Tibial nerve (tissue), 4 donors: ENCODE measurements at regions not wholly inside any gene's neighbourhood (a gene's known extent, or its start where the extent isn't known, plus 50 kb on each side); places are given as distances from the start of the nearest gene placed in this dataset.
"Not testable (repeated sequence)": the region's sequence is repeated elsewhere in the genome, so short reads cannot be mapped to it uniquely, and the experiment has no call there.

Experiments used
- DNase-seq, 2 donors: peaks; one replicate each; pipeline ENCODE4 v3.0.0-alpha.2; 2019; ENCODE audit warnings: low spot score in 2 of 2
- H3K27ac ChIP-seq, 4 donors: fragments of 200-600 bp; sonication (generic) in 3 of 4; one replicate each; pipeline ENCODE4 v1.5.1; 2017 to 2019; ENCODE audit warnings: mild to moderate bottlenecking in 1 of 4
- H3K27me3 ChIP-seq, 2 donors: fragments of 200-600 bp; sonication (generic) in 1 of 2; one replicate each; pipeline versions ENCODE4 v1.5.1 to v1.6.0; 2017 to 2019
- H3K36me3 ChIP-seq, 3 donors: fragments of 200-600 bp; sonication (generic); one replicate each; pipeline ENCODE4 v1.5.1; 2018 to 2019
- H3K4me1 ChIP-seq, 4 donors: fragments of 200-600 bp; sonication (generic) in 3 of 4; one replicate each; pipeline ENCODE4 v1.5.1; 2017 to 2019
- H3K4me3 ChIP-seq, 4 donors: fragments of 200-600 bp; sonication (generic) in 3 of 4; one replicate each; pipeline ENCODE4 v1.5.1; 2017 to 2019; ENCODE audit warnings: mild to moderate bottlenecking in 1 of 4, moderate library complexity in 1 of 4
- H3K9me3 ChIP-seq, 4 donors: fragments of 200-600 bp; sonication (generic) in 3 of 4; one replicate each; pipeline ENCODE4 v1.5.1; 2017 to 2019
- CTCF ChIP-seq, 5 experiments: fragments of 200-600 bp in 3 of 5; fragments of 450-650 bp in 2 of 5; sonication (generic) in 3 of 5; IDR thresholded peaks; one replicate each; pipeline ENCODE4 v1.5.1; 2016 to 2019; ENCODE audit warnings: antibody characterized with exemption in 5 of 5, mild to moderate bottlenecking in 3 of 5, moderate library complexity in 2 of 5
- EP300 ChIP-seq, 2 donors: sonication (generic); formaldehyde crosslinking; IDR thresholded peaks; one replicate each; pipeline ENCODE4 v1.6.1; 2017; ENCODE audit warnings: antibody characterized with exemption in 2 of 2, mild to moderate bottlenecking in 1 of 2
- POLR2A ChIP-seq, 2 donors: fragments of 450-650 bp; IDR thresholded peaks; one replicate each; pipeline ENCODE4 v1.6.1; 2017; ENCODE audit warnings: antibody characterized with exemption in 2 of 2, mild to moderate bottlenecking in 2 of 2, moderate library complexity in 2 of 2
- WGBS, 2 donors: methylation state at CpG; one replicate each; pipeline ENCODE4 v1.1.5; 2018; 5-methylcytosine and 5-hydroxymethylcytosine counted together

- no peak for DNase-seq
- no peak overlapping the region for H3K27ac ChIP-seq
- H3K4me3 ChIP-seq, result no peak overlapping the region
- no peak for TF ChIP-seq CTCF (IDR thresholded peaks at IDR 0.05)
- 50 to 51% methylated on average over 5 of the region's 5 CpGs for WGBS, 2 donors
- H3K9me3 ChIP-seq, result peaks cover 0 to 19% (median 0%) of the 10 kb centered on the region in 4 donors
- H3K4me1 ChIP-seq, result no peaks in the 10 kb centered on the region
- no peaks in the 10 kb centered on the region for H3K36me3 ChIP-seq
- H3K27me3 ChIP-seq, result no peaks in the 10 kb centered on the region
Measured at GRCh38 chr11:81286959-81287358, 1446.7 kb downstream of the FAM181B start.

- H3K9me3 ChIP-seq, result peaks cover 0 to 19% (median 0%) of the 10 kb centered on the region in 4 donors
- no peaks in the 10 kb centered on the region for H3K4me1 ChIP-seq
- no peak for DNase-seq
- H3K27me3 ChIP-seq, result no peaks in the 10 kb centered on the region
- no peak overlapping the region for H3K4me3 ChIP-seq
- TF ChIP-seq EP300 (IDR thresholded peaks at IDR 0.05), result no peak
- no peak for TF ChIP-seq POLR2A (IDR thresholded peaks at IDR 0.05)
- no peak for TF ChIP-seq CTCF (IDR thresholded peaks at IDR 0.05)
- H3K36me3 ChIP-seq, result no peaks in the 10 kb centered on the region
- H3K27ac ChIP-seq, result no peak overlapping the region
Measured at GRCh38 chr11:81286550-81286949, 1447.1 kb downstream of the FAM181B start.

- DNase-seq, H3K36me3 ChIP-seq, H3K27ac ChIP-seq, H3K4me3 ChIP-seq, H3K4me1 ChIP-seq, H3K27me3 ChIP-seq: not testable (repeated sequence)
- peaks cover 0 to 23% (median 0%) of the 10 kb centered on the region in 4 donors for H3K9me3 ChIP-seq
- 94% methylated on average over 1 of the region's 1 CpG for WGBS, 2 donors
Measured at GRCh38 chr11:81280228-81280627, 1453.4 kb downstream of the FAM181B start.

- Histone ChIP-seq H3K27ac (no peak overlapping the region), H3K27me3 (no peaks in the 10 kb centered on the region), H3K36me3 (no peaks in the 10 kb centered on the region), H3K9me3 (peaks cover 0 to 12% (median 0%) of the 10 kb centered on the region in 4 donors), H3K4me1 (no peaks in the 10 kb centered on the region), H3K4me3 (no peak overlapping the region)
- WGBS, 2 donors, result 30 to 31% methylated on average over 5 of the region's 5 CpGs
- TF ChIP-seq POLR2A (IDR thresholded peaks at IDR 0.05), result no peak
- TF ChIP-seq EP300 (IDR thresholded peaks at IDR 0.05), result no peak
- TF ChIP-seq CTCF (IDR thresholded peaks at IDR 0.05), result no peak
- DNase-seq, result no peak
Measured at GRCh38 chr11:81278991-81279390, 1454.7 kb downstream of the FAM181B start.

GRCh38 chr11:81270686-81271085, 1463.0 kb downstream of the FAM181B start:
- Histone ChIP-seq H3K27me3 (no peaks in the 10 kb centered on the region), H3K27ac (no peak overlapping the region), H3K9me3 (no peaks in the 10 kb centered on the region), H3K36me3 (no peaks in the 10 kb centered on the region), H3K4me3 (no peak overlapping the region), H3K4me1 (no peaks in the 10 kb centered on the region)
- DNase-seq, result no peak
- TF ChIP-seq EP300 (IDR thresholded peaks at IDR 0.05), result no peak
- no peak for TF ChIP-seq POLR2A (IDR thresholded peaks at IDR 0.05)
- no peak for TF ChIP-seq CTCF (IDR thresholded peaks at IDR 0.05)

GRCh38 chr11:81267246-81267645, 1466.4 kb downstream of the FAM181B start:
- no peak for TF ChIP-seq POLR2A (IDR thresholded peaks at IDR 0.05)
- TF ChIP-seq EP300 (IDR thresholded peaks at IDR 0.05), result no peak
- no peak for TF ChIP-seq CTCF (IDR thresholded peaks at IDR 0.05)
- Histone ChIP-seq H3K36me3 (no peaks in the 10 kb centered on the region), H3K4me3 (no peak overlapping the region), H3K4me1 (no peaks in the 10 kb centered on the region), H3K9me3 (no peaks in the 10 kb centered on the region), H3K27ac (no peak overlapping the region), H3K27me3 (no peaks in the 10 kb centered on the region)
- WGBS, 2 donors, result 76 to 82% methylated on average over 3 of the region's 3 CpGs
- no peak for DNase-seq
